GM18508 (cell line): ENCODE measurements at regions not wholly inside any gene's neighbourhood (a gene's known extent, or its start where the extent isn't known, plus 50 kb on each side); places are given as distances from the start of the nearest gene placed in this dataset.

ENCODE experiments used
- ATAC-seq: cut with Tn5 transposase; IDR thresholded peaks from one replicate; pipeline ENCODE4 v1.9.1; 2021; ENCODE audit warnings: moderate number of reproducible peaks; ENCODE audit not compliant: insufficient read depth, unreplicated experiment

GRCh38 chr22:49433717-49434611 is 393.7 kb downstream of the BRD1 start:
- ATAC-seq, result no peak

- ATAC-seq, result no peak
Observed at GRCh38 chr22:49432897-49433443, 394.7 kb downstream of the BRD1 start.

GRCh38 chr22:49432211-49432896 is 395.3 kb downstream of the BRD1 start:
- no peak for ATAC-seq

GRCh38 chr22:49431551-49431950 is 396.1 kb downstream of the BRD1 start:
- no peak for ATAC-seq

GRCh38 chr22:49429066-49429465 is 398.6 kb downstream of the BRD1 start:
- ATAC-seq, result no peak

- no peak for ATAC-seq
Observed at GRCh38 chr22:49427941-49428340, 399.7 kb downstream of the BRD1 start.

- ATAC-seq, result no peak
Observed at GRCh38 chr22:49427341-49427740, 400.3 kb downstream of the BRD1 start.

GRCh38 chr22:49426618-49427266 is 400.9 kb downstream of the BRD1 start:
- no peak for ATAC-seq

- ATAC-seq, result no peak
Observed at GRCh38 chr22:49426098-49426497, 401.6 kb downstream of the BRD1 start.

GRCh38 chr22:49425356-49425755 is 402.3 kb downstream of the BRD1 start:
- ATAC-seq, result no peak

GRCh38 chr22:49424893-49425270 is 402.8 kb downstream of the BRD1 start:
- no peak for ATAC-seq

GRCh38 chr22:49423125-49423650 is 404.5 kb downstream of the BRD1 start:
- no peak for ATAC-seq

- no peak for ATAC-seq
Observed at GRCh38 chr22:49422701-49423100, 405.0 kb downstream of the BRD1 start.

GRCh38 chr22:49420651-49421050 is 407.0 kb downstream of the BRD1 start:
- ATAC-seq, result no peak

- no peak for ATAC-seq
Observed at GRCh38 chr22:49419661-49420060, 408.0 kb downstream of the BRD1 start.

- ATAC-seq, result no peak
Observed at GRCh38 chr22:49418943-49419342, 408.7 kb downstream of the BRD1 start.

- no peak for ATAC-seq
Observed at GRCh38 chr22:49418341-49418894, 409.3 kb downstream of the BRD1 start.

GRCh38 chr22:49417833-49418232 is 409.8 kb downstream of the BRD1 start:
- no peak for ATAC-seq

GRCh38 chr22:49417326-49417725 is 410.3 kb downstream of the BRD1 start:
- ATAC-seq, result no peak
